ENCODE measurements at regions not wholly inside any gene's neighbourhood (a gene's known extent, or its start where the extent isn't known, plus 50 kb on each side); places are given as distances from the start of the nearest gene placed in this dataset.
"Not testable (repeated sequence)": the region's sequence is repeated elsewhere in the genome, so short reads cannot be mapped to it uniquely, and the experiment has no call there.

DNA sequence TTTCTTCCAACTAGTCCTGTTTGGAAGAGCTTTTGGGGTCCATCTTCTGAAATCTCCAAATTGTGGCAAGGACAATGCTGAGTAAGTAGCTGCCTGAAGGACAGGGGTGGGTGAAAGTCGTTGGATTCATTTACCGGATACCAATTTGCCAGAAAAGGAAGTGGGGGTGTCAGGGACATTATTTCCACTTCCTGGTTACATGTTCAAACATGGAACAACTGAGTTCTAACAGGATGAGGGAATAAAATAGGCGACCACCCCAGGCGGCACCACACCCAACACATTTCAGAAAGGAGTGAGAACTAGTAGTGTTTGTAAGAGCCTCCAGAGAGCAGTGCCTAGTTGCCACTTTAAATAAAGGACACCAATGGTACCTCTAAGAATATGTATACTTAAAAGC is 158.6 kb upstream of the SERTAD2 start:
- no peaks in the 10 kb centered on the region for H3K27me3 Mint-ChIP-seq (ENCODE audit: low read depth)
- no peaks in the 10 kb centered on the region for H3K36me3 Mint-ChIP-seq
- TF ChIP-seq, protein P1, sequence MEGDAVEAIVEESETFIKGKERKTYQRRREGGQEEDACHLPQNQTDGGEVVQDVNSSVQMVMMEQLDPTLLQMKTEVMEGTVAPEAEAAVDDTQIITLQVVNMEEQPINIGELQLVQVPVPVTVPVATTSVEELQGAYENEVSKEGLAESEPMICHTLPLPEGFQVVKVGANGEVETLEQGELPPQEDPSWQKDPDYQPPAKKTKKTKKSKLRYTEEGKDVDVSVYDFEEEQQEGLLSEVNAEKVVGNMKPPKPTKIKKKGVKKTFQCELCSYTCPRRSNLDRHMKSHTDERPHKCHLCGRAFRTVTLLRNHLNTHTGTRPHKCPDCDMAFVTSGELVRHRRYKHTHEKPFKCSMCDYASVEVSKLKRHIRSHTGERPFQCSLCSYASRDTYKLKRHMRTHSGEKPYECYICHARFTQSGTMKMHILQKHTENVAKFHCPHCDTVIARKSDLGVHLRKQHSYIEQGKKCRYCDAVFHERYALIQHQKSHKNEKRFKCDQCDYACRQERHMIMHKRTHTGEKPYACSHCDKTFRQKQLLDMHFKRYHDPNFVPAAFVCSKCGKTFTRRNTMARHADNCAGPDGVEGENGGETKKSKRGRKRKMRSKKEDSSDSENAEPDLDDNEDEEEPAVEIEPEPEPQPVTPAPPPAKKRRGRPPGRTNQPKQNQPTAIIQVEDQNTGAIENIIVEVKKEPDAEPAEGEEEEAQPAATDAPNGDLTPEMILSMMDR (IDR thresholded peaks at IDR 0.05; ENCODE audit: unreplicated experiment): no peak
- no peaks in the 10 kb centered on the region for H3K4me1 Mint-ChIP-seq
- H3K27ac Mint-ChIP-seq: no peak overlapping the region
- H3K4me3 Mint-ChIP-seq: no peak overlapping the region
- peaks cover 5% of the 10 kb centered on the region for H3K9me3 Mint-ChIP-seq
- no peak for DNase-seq (ENCODE audit: low spot score in 2 of 2, unreplicated experiment in 2 of 2)

DNA sequence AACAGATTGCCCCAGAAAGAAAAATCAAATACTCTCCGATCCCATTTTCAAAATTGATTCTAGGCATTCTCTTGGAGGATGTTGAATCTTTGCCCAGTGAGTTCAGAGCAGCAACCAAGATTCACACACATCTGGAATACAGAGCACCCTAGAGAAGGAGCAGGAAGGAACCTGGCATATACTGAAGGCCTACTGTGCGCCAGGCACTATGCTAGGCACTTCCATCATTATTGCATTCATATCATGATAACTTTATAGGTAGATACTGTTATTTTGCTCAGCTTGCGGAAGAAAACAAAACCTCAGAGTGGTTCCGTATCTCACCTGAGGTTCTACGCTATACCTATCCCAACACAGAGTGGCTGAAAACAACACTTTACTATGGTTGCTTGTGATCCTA is 160.3 kb upstream of the SERTAD2 start:
- DNase-seq (ENCODE audit: low spot score in 2 of 2, unreplicated experiment in 2 of 2): no peak
- H3K4me3 Mint-ChIP-seq: no peak overlapping the region
- H3K27me3 Mint-ChIP-seq (ENCODE audit: low read depth): no peaks in the 10 kb centered on the region
- TF ChIP-seq, protein P1 (IDR thresholded peaks at IDR 0.05; ENCODE audit: unreplicated experiment): no peak
- no peaks in the 10 kb centered on the region for H3K4me1 Mint-ChIP-seq
- peaks cover 5% of the 10 kb centered on the region for H3K9me3 Mint-ChIP-seq
- H3K27ac Mint-ChIP-seq: no peak overlapping the region
- H3K36me3 Mint-ChIP-seq: no peaks in the 10 kb centered on the region

DNA sequence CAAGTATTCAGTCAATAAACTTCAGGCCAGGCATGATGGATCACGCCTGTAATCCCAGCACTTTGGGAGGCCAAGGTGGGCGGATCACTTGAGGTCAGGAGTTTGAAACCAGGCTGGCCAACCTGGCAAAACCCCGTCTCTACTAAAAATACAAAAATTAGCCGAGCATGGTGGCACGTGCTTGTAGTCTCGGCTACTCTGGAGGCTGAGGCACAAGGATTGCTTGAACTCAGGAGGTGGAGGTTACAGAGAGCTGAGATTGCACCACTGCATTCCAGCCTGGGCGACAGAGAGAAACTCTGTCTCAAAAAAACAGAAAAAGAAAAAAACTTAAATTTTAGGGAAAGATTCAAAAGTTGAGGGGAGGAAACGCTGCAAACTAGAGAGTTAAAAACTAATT is 162.8 kb upstream of the SERTAD2 start:
- not testable (repeated sequence) for H3K27me3 Mint-ChIP-seq (ENCODE audit: low read depth); H3K9me3 Mint-ChIP-seq

DNA sequence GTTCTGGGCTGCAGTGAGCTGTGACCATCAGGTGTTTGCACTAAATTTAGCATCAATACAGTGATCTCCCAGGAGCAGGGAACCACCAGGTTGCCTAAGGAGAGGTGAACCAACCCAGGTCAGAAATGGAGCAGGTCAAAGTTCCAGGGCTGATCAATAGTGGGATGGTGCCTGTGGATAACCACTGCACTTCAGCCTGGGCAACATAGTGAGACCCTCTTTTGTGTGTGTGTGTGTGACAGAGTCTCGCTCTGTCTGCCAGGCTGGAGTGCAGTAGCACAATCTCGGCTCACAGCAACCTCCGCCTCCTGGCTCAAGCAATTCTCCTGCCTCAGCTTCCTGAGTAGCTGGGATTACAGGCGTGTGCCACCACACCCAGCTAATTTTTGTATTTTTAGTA is 163.7 kb upstream of the SERTAD2 start:
- TF ChIP-seq, protein P1 (IDR thresholded peaks at IDR 0.05; ENCODE audit: unreplicated experiment): no peak

More for the DNA sequence above, 162.8 kb upstream of the SERTAD2 start:
- H3K27ac Mint-ChIP-seq; H3K4me1 Mint-ChIP-seq; H3K4me3 Mint-ChIP-seq; H3K36me3 Mint-ChIP-seq; DNase-seq (ENCODE audit: low spot score in 2 of 2, unreplicated experiment in 2 of 2): not testable (repeated sequence)

DNA sequence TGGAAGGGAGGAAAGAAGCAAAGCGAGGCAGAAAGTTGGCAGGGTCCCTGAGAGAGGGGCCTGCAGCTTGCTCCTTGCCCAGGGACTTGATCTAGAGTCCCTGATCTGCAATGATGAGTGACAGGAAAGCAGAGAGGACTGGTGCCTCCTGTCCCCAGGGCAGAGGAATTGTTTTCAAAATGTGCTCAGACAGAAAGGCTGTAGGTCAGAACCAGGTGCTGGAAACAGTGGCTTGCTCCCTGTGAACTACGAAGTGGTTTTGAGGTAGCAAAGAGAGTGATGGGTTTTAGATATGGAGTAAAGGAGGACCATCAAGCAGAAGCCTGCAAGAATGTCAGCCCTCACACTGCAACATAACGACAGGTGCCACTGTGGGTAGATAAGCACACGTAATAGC is 164.9 kb upstream of the SERTAD2 start:
- no peaks in the 10 kb centered on the region for H3K27me3 Mint-ChIP-seq (ENCODE audit: low read depth)
- no peaks in the 10 kb centered on the region for H3K36me3 Mint-ChIP-seq
- no peak overlapping the region for H3K27ac Mint-ChIP-seq
- DNase-seq (ENCODE audit: low spot score in 2 of 2, unreplicated experiment in 2 of 2): no peak
- H3K9me3 Mint-ChIP-seq: no peaks in the 10 kb centered on the region
- H3K4me1 Mint-ChIP-seq: no peaks in the 10 kb centered on the region
- TF ChIP-seq, protein P1 (IDR thresholded peaks at IDR 0.05; ENCODE audit: unreplicated experiment): no peak
- H3K4me3 Mint-ChIP-seq: no peak overlapping the region

More for the DNA sequence above, 163.7 kb upstream of the SERTAD2 start:
- Mint-ChIP-seq H3K27ac (no peak overlapping the region), H3K27me3 (ENCODE audit: low read depth) (no peaks in the 10 kb centered on the region), H3K4me3 (no peak overlapping the region), H3K36me3 (no peaks in the 10 kb centered on the region), H3K4me1 (no peaks in the 10 kb centered on the region), H3K9me3 (no peaks in the 10 kb centered on the region)
- DNase-seq (ENCODE audit: low spot score in 2 of 2, unreplicated experiment in 2 of 2): no peak

DNA sequence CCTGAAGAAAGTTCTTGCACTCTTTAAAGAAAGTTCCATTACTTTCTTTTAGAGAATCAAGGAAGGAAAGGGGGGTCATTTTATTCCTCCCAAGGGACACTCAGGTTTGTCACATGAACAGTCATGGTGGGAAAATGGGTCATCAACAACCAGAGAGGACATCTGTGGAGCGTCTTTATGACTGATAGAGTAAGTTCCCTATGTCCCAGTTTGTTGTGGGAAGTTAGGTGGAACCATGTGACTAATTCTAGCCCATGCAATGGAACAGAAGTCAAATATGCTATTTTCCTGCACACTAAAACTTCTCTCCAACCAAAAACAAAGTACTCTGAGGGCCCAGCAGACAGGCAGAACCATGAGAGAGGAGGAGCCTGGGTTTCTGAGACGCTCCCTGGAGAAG is 165.6 kb upstream of the SERTAD2 start:
- no peaks in the 10 kb centered on the region for H3K36me3 Mint-ChIP-seq
- H3K27ac Mint-ChIP-seq: no peak overlapping the region
- no peak overlapping the region for H3K4me3 Mint-ChIP-seq
- no peaks in the 10 kb centered on the region for H3K9me3 Mint-ChIP-seq
- peaks cover 6% of the 10 kb centered on the region for H3K4me1 Mint-ChIP-seq
- TF ChIP-seq, protein P1 (IDR thresholded peaks at IDR 0.05; ENCODE audit: unreplicated experiment): no peak
- H3K27me3 Mint-ChIP-seq (ENCODE audit: low read depth): no peaks in the 10 kb centered on the region
- DNase-seq (ENCODE audit: low spot score in 2 of 2, unreplicated experiment in 2 of 2): no peak
